ENCODE measurements at regions not wholly inside any gene's neighbourhood (a gene's known extent, or its start where the extent isn't known, plus 50 kb on each side); places are given as distances from the start of the nearest gene placed in this dataset.

DNA sequence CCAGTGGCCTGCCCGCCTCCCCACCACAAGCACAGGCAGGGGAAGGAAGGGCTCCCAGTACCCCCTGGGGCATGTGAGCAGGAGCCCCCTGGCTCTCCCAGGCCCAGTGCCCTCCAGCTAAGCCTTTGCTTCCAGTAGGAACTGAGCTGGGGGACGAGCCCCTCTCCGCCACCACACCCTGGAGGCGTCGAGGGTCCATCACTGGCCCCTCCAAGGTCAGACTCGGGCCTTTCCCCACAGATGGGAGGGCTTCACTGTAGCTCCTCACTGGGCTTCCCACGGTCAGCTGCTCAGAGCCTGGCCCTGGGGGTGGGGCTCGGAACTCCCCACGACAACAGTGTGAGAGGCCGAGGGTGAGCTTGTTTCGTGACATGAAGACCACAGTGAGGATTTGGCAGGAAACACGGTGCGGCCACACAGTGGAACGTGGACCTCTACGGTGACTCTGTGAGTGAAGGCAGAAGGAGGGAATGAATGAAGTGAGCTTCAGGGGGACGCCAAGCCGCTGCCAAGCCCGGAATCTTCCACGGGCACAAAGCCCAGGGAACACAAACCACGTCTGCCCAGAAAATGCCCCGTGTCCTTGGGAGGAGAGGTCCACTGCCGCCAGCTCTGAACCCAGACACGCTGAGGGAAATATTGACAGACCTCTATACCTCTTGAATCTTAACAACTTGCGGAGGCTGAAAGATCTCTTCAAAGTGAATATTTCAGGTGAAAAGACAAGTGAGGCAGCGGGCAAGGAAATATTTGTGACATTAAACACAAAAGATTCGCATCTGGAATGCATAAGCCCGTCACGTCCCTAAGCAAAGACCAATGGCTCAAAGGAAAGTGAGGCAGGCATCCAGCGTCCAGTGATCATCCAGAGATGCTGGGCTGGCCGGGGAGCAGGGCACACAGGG lies 144.8 kb upstream of the GPC1 start:
- H3K9me3 ChIP-seq (ENCODE audit: control insufficient read depth, insufficient read depth, low read depth, low read length): no peaks in the 10 kb centered on the region
- no peak for DNase-seq (ENCODE audit: low read depth in 2 of 2)
- no peak overlapping the region for H3K4me3 ChIP-seq (replicated peaks in 1 of 4; ENCODE audit: control extremely low read depth in 1 of 4, insufficient read depth in 1 of 4, low read depth in 3 of 4, low read length in 4 of 4)
- H3K4me2 ChIP-seq (ENCODE audit: extremely low read depth, insufficient read depth, low read length): no peak overlapping the region
- no peaks in the 10 kb centered on the region for H3K4me1 ChIP-seq (ENCODE audit: control insufficient read depth, extremely low read depth, insufficient read depth, low read length)
- H4K20me1 ChIP-seq (ENCODE audit: control insufficient read depth, extremely low read depth, insufficient read depth, low read length): no peaks in the 10 kb centered on the region
- no peaks in the 10 kb centered on the region for H3K36me3 ChIP-seq (ENCODE audit: control insufficient read depth, insufficient read depth, low read length)
- no peak overlapping the region for H3K9ac ChIP-seq (ENCODE audit: insufficient read depth, low read length)
- H3K79me2 ChIP-seq (ENCODE audit: control insufficient read depth, insufficient read depth, low read length): no peaks in the 10 kb centered on the region
- TF ChIP-seq, protein P1, sequence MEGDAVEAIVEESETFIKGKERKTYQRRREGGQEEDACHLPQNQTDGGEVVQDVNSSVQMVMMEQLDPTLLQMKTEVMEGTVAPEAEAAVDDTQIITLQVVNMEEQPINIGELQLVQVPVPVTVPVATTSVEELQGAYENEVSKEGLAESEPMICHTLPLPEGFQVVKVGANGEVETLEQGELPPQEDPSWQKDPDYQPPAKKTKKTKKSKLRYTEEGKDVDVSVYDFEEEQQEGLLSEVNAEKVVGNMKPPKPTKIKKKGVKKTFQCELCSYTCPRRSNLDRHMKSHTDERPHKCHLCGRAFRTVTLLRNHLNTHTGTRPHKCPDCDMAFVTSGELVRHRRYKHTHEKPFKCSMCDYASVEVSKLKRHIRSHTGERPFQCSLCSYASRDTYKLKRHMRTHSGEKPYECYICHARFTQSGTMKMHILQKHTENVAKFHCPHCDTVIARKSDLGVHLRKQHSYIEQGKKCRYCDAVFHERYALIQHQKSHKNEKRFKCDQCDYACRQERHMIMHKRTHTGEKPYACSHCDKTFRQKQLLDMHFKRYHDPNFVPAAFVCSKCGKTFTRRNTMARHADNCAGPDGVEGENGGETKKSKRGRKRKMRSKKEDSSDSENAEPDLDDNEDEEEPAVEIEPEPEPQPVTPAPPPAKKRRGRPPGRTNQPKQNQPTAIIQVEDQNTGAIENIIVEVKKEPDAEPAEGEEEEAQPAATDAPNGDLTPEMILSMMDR (conservative IDR thresholded peaks at IDR 0.05 in 1 of 2, IDR thresholded peaks at IDR 0.05 in 1 of 2; ENCODE audit: low read depth in 1 of 2, low read length in 2 of 2): no peak
- no peak for TF ChIP-seq EZH2 (IDR thresholded peaks at IDR 0.05; ENCODE audit: low read length, missing control alignments)
- H3K27me3 ChIP-seq (ENCODE audit: control insufficient read depth, insufficient read depth, low read length): peaks cover 7% of the 10 kb centered on the region
- no peak overlapping the region for H3K27ac ChIP-seq (ENCODE audit: insufficient read depth, low read length)
- no peak overlapping the region for H2AFZ ChIP-seq (ENCODE audit: low read length)

- TF ChIP-seq, protein P1 (conservative IDR thresholded peaks at IDR 0.05 in 1 of 2, IDR thresholded peaks at IDR 0.05 in 1 of 2; ENCODE audit: low read depth in 1 of 2, low read length in 2 of 2): no peak
- no peak for TF ChIP-seq EZH2 (IDR thresholded peaks at IDR 0.05; ENCODE audit: low read length, missing control alignments)
- Histone ChIP-seq H3K9ac (ENCODE audit: insufficient read depth, low read length) (no peak overlapping the region), H4K20me1 (ENCODE audit: control insufficient read depth, extremely low read depth, insufficient read depth, low read length) (no peaks in the 10 kb centered on the region), H3K9me3 (ENCODE audit: control insufficient read depth, insufficient read depth, low read depth, low read length) (no peaks in the 10 kb centered on the region), H3K4me3 (replicated peaks in 1 of 4; ENCODE audit: control extremely low read depth in 1 of 4, insufficient read depth in 1 of 4, low read depth in 3 of 4, low read length in 4 of 4) (no peak overlapping the region), H3K36me3 (ENCODE audit: control insufficient read depth, insufficient read depth, low read length) (no peaks in the 10 kb centered on the region), H2AFZ (ENCODE audit: low read length) (no peak overlapping the region), H3K79me2 (ENCODE audit: control insufficient read depth, insufficient read depth, low read length) (no peaks in the 10 kb centered on the region), H3K27me3 (ENCODE audit: control insufficient read depth, insufficient read depth, low read length) (peaks cover 7% of the 10 kb centered on the region), H3K4me2 (ENCODE audit: extremely low read depth, insufficient read depth, low read length) (no peak overlapping the region), H3K27ac (ENCODE audit: insufficient read depth, low read length) (no peak overlapping the region), H3K4me1 (ENCODE audit: control insufficient read depth, extremely low read depth, insufficient read depth, low read length) (no peaks in the 10 kb centered on the region)
- no peak for DNase-seq (ENCODE audit: low read depth in 2 of 2)
Measured at GRCh38 chr2:240291337-240292034, 144.0 kb upstream of the GPC1 start.

GRCh38 chr2:240292035-240292574 lies 143.4 kb upstream of the GPC1 start:
- Histone ChIP-seq H3K9me3 (ENCODE audit: control insufficient read depth, insufficient read depth, low read depth, low read length) (no peaks in the 10 kb centered on the region), H3K27ac (ENCODE audit: insufficient read depth, low read length) (no peak overlapping the region), H3K4me3 (replicated peaks in 1 of 4; ENCODE audit: control extremely low read depth in 1 of 4, insufficient read depth in 1 of 4, low read depth in 3 of 4, low read length in 4 of 4) (no peak overlapping the region), H3K9ac (ENCODE audit: insufficient read depth, low read length) (no peak overlapping the region), H3K4me2 (ENCODE audit: extremely low read depth, insufficient read depth, low read length) (no peak overlapping the region), H3K36me3 (ENCODE audit: control insufficient read depth, insufficient read depth, low read length) (no peaks in the 10 kb centered on the region), H3K27me3 (ENCODE audit: control insufficient read depth, insufficient read depth, low read length) (peaks cover 7% of the 10 kb centered on the region), H3K79me2 (ENCODE audit: control insufficient read depth, insufficient read depth, low read length) (no peaks in the 10 kb centered on the region), H4K20me1 (ENCODE audit: control insufficient read depth, extremely low read depth, insufficient read depth, low read length) (no peaks in the 10 kb centered on the region), H2AFZ (ENCODE audit: low read length) (no peak overlapping the region), H3K4me1 (ENCODE audit: control insufficient read depth, extremely low read depth, insufficient read depth, low read length) (no peaks in the 10 kb centered on the region)
- DNase-seq (ENCODE audit: low read depth in 2 of 2): no peak
- TF ChIP-seq, protein P1 (conservative IDR thresholded peaks at IDR 0.05 in 1 of 2, IDR thresholded peaks at IDR 0.05 in 1 of 2; ENCODE audit: low read depth in 1 of 2, low read length in 2 of 2): no peak
- no peak for TF ChIP-seq EZH2 (IDR thresholded peaks at IDR 0.05; ENCODE audit: low read length, missing control alignments)
